Fibroblast of pulmonary artery (primary cell): ENCODE measurements at regions not wholly inside any gene's neighbourhood (a gene's known extent, or its start where the extent isn't known, plus 50 kb on each side); places are given as distances from the start of the nearest gene placed in this dataset.

Source experiments
- DNase-seq: peaks from one replicate; pipeline ENCODE4 v3.0.0-alpha.2; 2010; ENCODE audit warnings: low read depth
- H3K4me3 ChIP-seq: replicated peaks from 2 replicates; pipeline ENCODE4 v1.5.1; 2011; ENCODE audit warnings: low read depth, mild to moderate bottlenecking, control low read depth, low read length, moderate library complexity
- CTCF ChIP-seq: IDR thresholded peaks from 2 replicates; pipeline ENCODE4 v1.5.1; 2011; ENCODE audit warnings: mild to moderate bottlenecking, control low read depth, low read length, inconsistent platforms; ENCODE audit errors: missing control alignments

- DNase-seq: no peak
- TF ChIP-seq CTCF: no peak
- no peak overlapping the region for H3K4me3 ChIP-seq
Observed at GRCh38 chr5:12270914-12271313, 366.7 kb upstream of the CTNND2 start.

- no peak overlapping the region for H3K4me3 ChIP-seq
- TF ChIP-seq CTCF: no peak
- no peak for DNase-seq
Observed at GRCh38 chr5:12269164-12269563, 364.9 kb upstream of the CTNND2 start.

GRCh38 chr5:12258549-12258948 lies 354.3 kb upstream of the CTNND2 start:
- no peak for DNase-seq
- no peak overlapping the region for H3K4me3 ChIP-seq
- TF ChIP-seq CTCF: no peak

GRCh38 chr5:12250454-12250853 lies 346.2 kb upstream of the CTNND2 start:
- TF ChIP-seq CTCF: no peak
- H3K4me3 ChIP-seq: no peak overlapping the region
- DNase-seq: no peak

- no peak overlapping the region for H3K4me3 ChIP-seq
- no peak for TF ChIP-seq CTCF
- no peak for DNase-seq
Observed at GRCh38 chr5:12248831-12249230, 344.6 kb upstream of the CTNND2 start.

GRCh38 chr5:12246036-12246435 lies 341.8 kb upstream of the CTNND2 start:
- DNase-seq: no peak
- no peak overlapping the region for H3K4me3 ChIP-seq
- TF ChIP-seq CTCF: no peak

GRCh38 chr5:12245429-12245828 lies 341.2 kb upstream of the CTNND2 start:
- no peak for DNase-seq
- TF ChIP-seq CTCF: no peak
- H3K4me3 ChIP-seq: no peak overlapping the region
